ENCODE measurements at regions not wholly inside any gene's neighbourhood (a gene's known extent, or its start where the extent isn't known, plus 50 kb on each side); places are given as distances from the start of the nearest gene placed in this dataset.
"Not testable (repeated sequence)": the region's sequence is repeated elsewhere in the genome, so short reads cannot be mapped to it uniquely, and the experiment has no call there.

GRCh38 chr6:6470123-6470522 lies 118.4 kb upstream of the LY86 start:
- no peak for DNase-seq

GRCh38 chr6:6471276-6471675 lies 117.2 kb upstream of the LY86 start:
- intact Hi-C loops (cut with DNase I), result no loop called here
- no peak for DNase-seq

More at GRCh38 chr6:6470123-6470522, 118.4 kb upstream of the LY86 start:
- intact Hi-C loops (cut with DNase I), result no loop called here

GRCh38 chr6:6474170-6474920 lies 114.2 kb upstream of the LY86 start:
- intact Hi-C loops (cut with DNase I), result no loop called here
- DNase-seq, result no peak

- intact Hi-C loops (cut with DNase I), result no loop called here
- no peak for DNase-seq
Measured at GRCh38 chr6:6479785-6480184, 108.7 kb upstream of the LY86 start.

GRCh38 chr6:6482256-6482655 lies 106.3 kb upstream of the LY86 start:
- intact Hi-C loops (cut with DNase I), result no loop called here
- DNase-seq, result no peak

- DNase-seq, result no peak
- intact Hi-C loops (cut with DNase I), result no loop called here
Measured at GRCh38 chr6:6483168-6483567, 105.4 kb upstream of the LY86 start.

GRCh38 chr6:6483733-6484132 lies 104.8 kb upstream of the LY86 start:
- intact Hi-C loops (cut with DNase I), result no loop called here
- DNase-seq, result no peak

- DNase-seq, result no peak
- intact Hi-C loops (cut with DNase I), result no loop called here
Measured at GRCh38 chr6:6484681-6485080, 103.8 kb upstream of the LY86 start.

GRCh38 chr6:6486595-6486994 lies 101.9 kb upstream of the LY86 start:
- no peak for DNase-seq
- intact Hi-C loops (cut with DNase I), result no loop called here

GRCh38 chr6:6491761-6492160 lies 96.8 kb upstream of the LY86 start:
- intact Hi-C loops (cut with DNase I), result no loop called here
- DNase-seq, result no peak

GRCh38 chr6:6492675-6493074 lies 95.8 kb upstream of the LY86 start:
- DNase-seq, result no peak
- intact Hi-C loops (cut with DNase I), result no loop called here

- DNase-seq; intact Hi-C loops (cut with DNase I): not testable (repeated sequence)
Measured at GRCh38 chr6:6494139-6494538, 94.4 kb upstream of the LY86 start.

GRCh38 chr6:6494677-6495076 lies 93.8 kb upstream of the LY86 start:
- peak in 41 of 42 donors; percentile 12 to 74 (median 43) for DNase-seq
- intact Hi-C loops (cut with DNase I), result no loop called here

- DNase-seq, result no peak
- intact Hi-C loops (cut with DNase I), result no loop called here
Measured at GRCh38 chr6:6495851-6496250, 92.7 kb upstream of the LY86 start.

GRCh38 chr6:6497541-6497940 lies 91.0 kb upstream of the LY86 start:
- intact Hi-C loops (cut with DNase I), result no loop called here
- no peak for DNase-seq

- no peak for DNase-seq
- intact Hi-C loops (cut with DNase I), result no loop called here
Measured at GRCh38 chr6:6497976-6498375, 90.5 kb upstream of the LY86 start.

- intact Hi-C loops (cut with DNase I), result no loop called here
- DNase-seq, result no peak
Measured at GRCh38 chr6:6503191-6503590, 85.3 kb upstream of the LY86 start.

GRCh38 chr6:6505111-6505510 lies 83.4 kb upstream of the LY86 start:
- no peak for DNase-seq
- intact Hi-C loops (cut with DNase I), result no loop called here

GRCh38 chr6:6508643-6509042 lies 79.9 kb upstream of the LY86 start:
- intact Hi-C loops (cut with DNase I), result no loop called here
- DNase-seq, result no peak

- intact Hi-C loops (cut with DNase I), result no loop called here
- no peak for DNase-seq
Measured at GRCh38 chr6:6509284-6509683, 79.2 kb upstream of the LY86 start.

- intact Hi-C loops (cut with DNase I), result no loop called here
Measured at GRCh38 chr6:6512711-6513110, 75.8 kb upstream of the LY86 start.

More at GRCh38 chr6:6512711-6513110, 75.8 kb upstream of the LY86 start:
- peak in 1 of 42 donors; percentile 3 for DNase-seq
